GDM1 (cell line): ENCODE measurements at regions not wholly inside any gene's neighbourhood (a gene's known extent, or its start where the extent isn't known, plus 50 kb on each side); places are given as distances from the start of the nearest gene placed in this dataset.

ENCODE experiments used
- DNase-seq: peaks from one replicate; lab custom pipeline; 2025; lab: John Stamatoyannopoulos, UW

DNA sequence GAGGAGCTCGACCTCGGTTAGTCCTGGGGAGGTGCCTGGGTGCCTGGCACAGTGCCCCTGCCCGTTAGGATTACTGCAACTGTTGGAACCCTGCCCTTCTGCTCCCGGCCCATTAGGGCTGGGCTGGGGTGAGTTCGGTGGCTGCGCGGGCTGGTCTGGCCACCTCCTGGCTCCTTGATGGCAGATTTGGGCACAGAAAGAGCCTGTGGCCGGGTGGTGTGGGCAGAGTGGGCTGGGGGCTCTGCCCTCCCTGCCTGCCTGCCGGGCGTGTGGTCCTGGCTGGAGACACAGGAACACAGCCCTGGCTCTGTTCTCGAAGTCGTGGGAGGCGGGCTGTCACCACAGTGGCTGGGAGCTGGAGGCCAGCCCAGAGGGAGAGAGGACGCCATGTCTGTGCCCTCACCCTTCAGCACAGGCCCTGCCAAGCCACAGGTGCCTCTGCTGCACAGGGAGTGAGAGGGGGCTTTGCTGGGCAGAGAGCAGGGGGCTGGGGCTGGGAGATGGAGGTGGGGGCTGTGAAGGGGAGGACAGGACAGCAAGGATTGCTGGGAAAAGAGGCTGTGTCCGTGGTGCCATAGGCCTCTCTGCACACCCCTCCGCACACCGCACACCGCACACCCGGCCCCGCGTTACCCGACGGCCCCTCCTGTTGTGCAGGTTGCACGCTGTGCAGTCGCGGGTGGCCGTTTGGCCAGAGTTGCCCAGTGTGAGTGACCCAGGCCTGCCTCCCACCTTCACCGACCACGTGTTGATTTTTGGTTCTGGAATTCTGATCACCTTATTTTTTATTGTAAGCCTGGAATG is 236.6 kb upstream of the GSE1 start:
- no peak for DNase-seq

GRCh38 chr16:85377388-85378144 is 235.6 kb upstream of the GSE1 start:
- DNase-seq: peak; percentile 45

GRCh38 chr16:85378145-85379040 is 234.7 kb upstream of the GSE1 start:
- DNase-seq: peak; percentile 59

DNA sequence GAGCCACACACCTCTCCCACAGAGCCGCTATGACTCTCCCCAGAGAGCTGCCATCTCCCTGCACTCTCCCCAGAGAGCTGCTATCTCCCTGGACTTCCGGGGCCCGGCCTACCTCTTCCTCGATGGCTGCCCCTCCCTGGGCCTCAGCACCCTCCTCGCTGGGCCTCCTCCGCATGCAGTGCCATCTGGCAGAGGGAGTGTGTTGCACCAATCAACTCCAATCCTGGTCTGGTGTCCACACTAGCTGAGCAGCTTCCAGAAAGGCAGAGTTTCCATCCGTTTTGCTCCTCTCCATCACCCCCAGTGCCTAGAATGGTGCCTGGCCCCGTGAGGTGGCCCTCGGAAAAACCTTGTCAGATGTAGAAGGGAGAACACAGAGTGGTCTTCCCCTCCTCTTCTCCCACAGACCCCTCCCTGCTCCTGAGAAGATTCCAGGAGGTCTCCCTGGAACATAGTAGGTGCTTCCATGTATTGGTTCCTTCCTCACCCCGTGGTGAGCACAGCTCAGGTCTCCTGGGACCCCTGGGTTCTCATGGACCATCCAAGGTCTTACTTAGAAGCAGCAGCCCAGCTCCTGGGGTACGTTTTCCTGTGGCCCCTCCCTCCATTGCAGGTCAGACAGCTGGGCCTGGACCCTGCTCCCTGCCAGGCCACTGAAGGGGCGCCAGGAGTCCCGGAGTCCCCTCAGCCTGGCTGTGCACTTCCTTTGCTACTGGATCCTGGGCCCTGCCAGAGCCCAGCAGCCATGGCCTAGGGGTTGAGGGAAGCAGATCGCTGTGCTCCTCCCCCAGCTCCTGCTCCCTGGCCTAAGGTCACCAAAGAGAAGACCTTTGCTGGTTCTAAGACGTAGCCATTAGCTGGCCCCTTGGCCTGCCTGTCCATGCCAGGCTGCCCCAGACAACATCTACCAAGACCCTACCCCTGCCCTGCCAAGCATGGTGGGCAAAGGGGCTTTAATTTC is 233.8 kb upstream of the GSE1 start:
- no peak for DNase-seq

GRCh38 chr16:85380002-85380395 is 233.1 kb upstream of the GSE1 start:
- DNase-seq: no peak

DNA sequence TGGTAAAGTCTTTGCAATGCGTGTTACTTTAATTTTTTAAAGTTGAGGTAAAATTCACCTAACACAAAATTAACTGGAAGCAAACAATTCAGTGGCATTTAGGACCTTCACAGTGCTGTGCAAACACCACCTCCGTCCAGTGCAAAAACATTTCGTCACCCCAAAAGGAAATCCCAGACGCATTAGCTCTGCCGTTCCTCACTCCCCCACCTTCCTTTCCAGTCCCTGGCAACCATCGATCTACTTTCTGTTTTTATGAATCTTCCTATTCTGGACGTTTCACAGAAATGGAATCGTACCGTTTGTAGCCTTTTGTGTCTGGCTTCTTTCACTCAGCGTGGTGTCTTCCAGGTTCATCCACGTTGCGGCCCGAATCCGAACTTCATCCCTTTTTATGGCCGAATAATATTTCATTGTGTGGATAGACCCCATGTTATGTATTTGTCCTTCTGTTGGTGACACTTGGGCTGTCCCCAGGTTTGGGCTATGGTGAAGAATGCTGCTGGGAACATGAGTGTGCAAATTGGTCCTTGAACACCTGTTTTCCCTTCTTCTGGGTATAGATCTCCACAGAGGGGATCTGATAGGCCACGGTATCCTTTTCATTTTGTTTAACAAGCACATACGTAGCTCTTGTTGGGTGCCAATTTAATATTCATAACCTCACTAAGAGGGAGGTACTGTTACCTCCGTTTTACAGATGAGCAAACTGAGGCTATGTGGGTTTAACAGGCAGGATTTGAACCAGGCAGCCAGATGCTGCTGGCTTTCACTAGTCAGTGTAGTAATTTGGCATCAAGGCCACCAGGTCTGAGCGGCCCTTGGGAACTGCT is 232.0 kb upstream of the GSE1 start:
- DNase-seq: no peak

GRCh38 chr16:85381738-85382592 is 231.2 kb upstream of the GSE1 start:
- DNase-seq: peak; percentile 70

DNA sequence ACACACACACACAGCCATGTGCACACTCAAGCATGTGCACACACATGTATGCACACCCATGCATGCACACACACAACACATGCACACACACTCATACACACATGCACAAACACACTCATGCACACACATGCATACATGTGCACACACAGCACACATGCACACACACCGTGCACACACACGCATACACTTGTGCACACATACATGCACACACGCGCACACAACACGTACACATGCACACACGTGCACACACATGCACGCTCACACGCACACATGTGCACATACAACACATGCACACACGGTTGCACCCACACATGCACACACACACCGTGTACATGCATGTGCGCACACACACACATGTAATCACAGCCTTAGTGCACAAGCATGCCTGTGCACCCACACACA is 230.4 kb upstream of the GSE1 start:
- no peak for DNase-seq

DNA sequence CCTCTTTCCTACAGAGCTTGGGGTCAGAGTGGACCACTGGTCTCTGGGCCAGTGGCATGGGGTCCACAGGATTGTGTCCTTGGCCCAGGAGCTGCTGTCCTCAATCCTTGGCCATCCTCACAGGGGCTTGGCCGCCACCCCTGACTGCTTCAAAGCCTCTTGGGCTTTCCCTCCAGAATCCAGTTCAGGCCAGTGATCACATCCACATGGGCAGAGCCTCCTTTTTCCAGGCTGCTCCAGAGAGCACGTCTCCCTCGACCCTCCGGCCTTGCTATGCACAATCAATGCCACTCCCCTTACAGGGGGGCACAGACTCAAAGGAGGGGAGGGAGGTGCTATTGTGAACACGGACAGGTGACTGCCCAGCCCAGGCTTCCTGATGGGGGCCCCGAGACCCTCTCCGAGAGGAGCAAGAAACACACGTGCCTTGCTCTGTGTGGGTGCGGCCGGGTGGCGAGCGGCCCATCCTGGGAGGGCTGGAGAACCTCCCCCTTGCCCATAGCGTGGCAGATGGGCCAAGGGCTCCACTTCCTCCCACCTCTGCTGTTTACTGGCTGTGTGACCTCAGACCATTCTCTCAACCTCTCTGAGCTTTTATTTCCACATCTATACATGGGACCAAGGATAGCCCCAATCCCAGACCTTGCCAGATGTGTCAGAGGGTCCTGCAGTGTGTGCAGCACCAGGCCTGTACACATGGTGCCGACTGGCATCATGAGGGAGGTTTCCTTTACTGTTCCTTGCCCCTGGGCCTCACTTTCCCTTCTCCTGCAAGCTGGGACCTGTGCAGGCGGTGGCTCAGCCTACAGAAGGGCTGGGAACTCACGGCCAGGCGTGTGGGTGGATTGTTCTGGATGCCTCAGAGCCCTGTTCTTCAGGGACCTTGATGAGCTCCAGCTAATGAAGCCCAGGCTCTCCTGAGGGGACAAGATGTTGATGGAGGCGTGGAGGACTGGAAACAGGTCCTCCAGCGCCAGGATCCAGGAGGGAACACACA is 229.0 kb upstream of the GSE1 start:
- no peak for DNase-seq

DNA sequence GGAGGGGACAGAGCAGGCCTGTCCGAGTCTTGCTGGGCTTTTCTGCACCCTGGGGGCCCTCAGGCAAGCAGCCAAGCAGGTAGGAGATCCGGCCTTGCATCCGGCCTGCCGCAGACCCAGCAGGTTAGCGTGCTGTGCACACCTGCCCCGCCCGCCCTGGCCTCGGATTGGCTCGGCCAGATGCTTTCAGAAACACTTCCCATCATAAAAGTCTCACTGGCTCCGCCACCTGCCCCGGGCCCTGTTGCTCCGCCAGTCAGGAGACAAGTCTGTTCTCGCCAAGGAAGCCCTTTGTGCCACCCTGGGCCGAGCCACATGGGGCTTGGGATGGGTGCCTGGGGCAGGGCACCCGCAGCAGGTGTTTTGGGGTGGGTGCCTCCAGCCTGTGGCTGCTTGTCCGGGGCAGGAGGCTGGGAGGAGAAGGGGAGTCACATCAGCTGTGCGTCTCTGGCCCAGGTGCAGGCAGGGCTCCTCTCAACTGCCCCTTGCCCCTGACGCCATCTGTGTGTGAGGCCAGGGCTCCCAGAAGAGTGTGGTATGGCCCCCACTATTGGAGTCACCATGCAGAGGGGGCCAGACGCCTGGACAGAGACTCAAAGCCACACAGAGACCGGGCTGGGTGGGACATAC is 228.2 kb upstream of the GSE1 start:
- DNase-seq: no peak

DNA sequence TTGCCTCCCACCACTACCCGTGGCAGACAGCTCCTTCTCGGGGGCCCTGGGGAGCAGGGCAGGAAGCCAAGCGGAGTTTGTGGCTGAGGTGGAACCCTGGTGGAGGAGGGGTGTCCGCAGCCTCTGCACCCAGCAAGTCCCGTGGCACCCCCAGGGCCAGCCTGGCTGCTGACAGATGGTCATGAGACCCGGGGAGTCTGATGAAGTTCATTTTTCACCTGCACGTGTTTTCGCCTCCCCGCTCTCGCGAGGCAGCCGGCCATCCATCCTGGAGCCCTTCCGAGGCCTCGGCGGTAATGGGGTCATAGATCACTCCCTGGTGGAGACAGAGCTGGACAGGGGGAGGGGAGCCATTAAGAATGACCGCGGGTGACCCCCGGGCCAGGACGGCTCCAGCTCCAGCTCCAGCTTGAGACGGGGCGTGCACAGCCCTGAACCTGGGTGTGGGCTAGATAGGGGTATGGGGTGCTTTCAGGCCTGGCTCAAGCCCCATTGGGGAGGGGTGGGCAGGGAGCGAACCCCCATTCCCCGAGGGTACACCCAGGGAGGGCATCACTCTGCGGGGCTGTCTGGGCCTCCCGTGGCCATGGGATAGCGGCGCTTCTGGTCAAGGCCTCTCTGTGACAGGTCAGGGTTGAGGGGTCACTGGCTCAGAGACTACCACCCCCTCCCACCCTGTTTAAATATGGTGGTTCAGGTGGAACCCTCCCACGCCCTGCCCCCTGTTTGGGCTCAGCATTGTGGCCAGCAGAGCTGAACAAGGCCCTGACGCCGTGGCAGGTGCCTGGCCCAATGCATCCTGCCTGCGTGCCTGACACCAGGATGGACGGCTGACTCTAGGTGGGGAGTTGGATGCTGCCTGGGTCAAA is 227.4 kb upstream of the GSE1 start:
- DNase-seq: no peak

DNA sequence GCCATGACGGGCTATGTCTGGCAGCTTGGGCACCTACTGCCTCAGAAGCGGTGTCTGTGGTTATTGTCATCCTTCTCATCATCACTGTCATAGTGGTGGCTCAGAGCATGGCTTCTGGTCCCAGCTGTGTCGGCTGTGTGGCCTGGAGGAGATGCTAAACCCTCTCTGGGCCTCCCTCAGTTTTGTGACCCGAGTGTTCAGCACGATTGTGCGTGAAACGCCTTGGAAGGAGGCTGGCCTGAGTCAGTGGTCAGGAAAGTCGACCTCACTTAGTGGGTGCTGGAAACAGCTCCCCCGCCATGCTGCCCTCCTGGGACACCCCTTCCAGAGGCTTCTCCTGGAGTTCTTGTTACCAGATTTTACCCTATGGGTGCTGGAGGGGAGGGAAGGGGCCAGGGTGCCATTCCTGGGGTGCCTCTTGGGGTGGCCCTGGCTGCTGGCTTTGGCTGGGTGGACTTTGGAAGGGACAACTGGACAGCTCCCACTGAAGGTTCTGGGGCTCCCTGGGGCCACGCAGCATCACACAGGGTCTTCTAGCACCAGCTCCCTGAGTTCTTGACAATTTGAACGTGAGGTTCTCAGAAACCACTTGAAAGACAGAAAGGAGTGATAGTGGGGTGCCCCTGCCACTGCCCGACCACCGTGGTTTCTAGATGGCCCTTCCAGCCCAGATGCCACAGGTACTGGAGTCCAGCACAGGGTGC is 226.5 kb upstream of the GSE1 start:
- DNase-seq: no peak

- DNase-seq: no peak
These were observed 226.0 kb upstream of the GSE1 start for GRCh38 chr16:85387171-85387507.

DNA sequence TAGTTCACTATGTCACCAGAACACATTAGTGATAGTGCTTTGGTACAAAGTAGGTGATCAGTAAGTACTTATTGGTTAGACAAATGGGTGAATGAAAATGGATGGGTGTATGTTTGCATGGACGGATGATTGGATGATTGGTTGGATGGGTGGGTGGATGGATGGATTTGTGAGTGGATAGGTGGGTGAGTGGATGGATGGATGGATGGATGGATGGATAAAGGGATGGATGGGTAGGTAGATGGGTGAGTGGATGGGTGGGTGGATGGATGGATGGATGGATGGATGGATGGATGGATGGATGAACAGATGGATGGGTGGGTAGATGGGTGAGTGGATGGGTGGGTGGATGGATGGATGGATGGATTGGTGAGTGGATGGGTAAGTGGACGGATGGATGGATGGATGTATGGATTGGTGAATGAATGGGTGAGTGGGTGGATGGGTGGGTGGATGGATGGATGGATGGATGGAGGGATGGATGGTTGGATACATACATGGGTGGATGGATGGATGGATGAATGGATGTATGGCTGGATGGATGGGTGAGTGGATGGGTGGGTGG is 225.3 kb upstream of the GSE1 start:
- no peak for DNase-seq

- no peak for DNase-seq
These were observed 223.2 kb upstream of the GSE1 start for GRCh38 chr16:85389679-85390470.
